ENCODE measurements at regions not wholly inside any gene's neighbourhood (a gene's known extent, or its start where the extent isn't known, plus 50 kb on each side); places are given as distances from the start of the nearest gene placed in this dataset.

DNA sequence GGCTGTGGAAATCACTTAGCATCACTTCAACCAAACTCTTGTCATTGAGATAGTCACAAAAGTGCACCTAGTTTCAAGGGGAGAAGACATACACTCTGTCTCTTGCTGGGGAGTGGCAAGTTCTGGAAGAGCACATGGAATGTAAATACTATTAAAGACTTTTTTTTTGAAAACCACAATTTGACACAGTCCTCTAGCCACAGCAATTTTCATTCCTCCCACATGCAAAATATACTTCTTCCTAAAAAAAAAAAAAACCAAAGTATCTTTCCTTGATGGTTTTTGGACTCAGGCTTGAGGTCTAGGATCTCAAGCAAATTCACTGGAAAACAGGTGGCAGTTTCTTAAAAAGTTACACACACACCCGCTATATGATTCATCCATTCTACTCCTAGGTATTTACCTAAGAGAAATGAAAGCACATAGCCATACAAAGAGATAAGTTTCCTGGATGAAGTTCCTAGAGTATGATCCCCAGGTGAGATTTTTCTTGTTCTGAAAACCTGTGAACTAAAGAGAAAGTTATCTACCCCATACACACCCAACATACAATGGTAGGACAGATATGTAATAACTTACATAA, 295.8 kb downstream of the SP3 start:
- Mint-ChIP-seq H3K9me3 (no peaks in the 10 kb centered on the region), H3K27me3 (peaks cover 29 to 33% of the 10 kb centered on the region in 2 donors), H3K36me3 (ENCODE audit: insufficient read depth) (no peaks in the 10 kb centered on the region), H3K4me1 (ENCODE audit: low read depth in 2 of 2) (no peaks in the 10 kb centered on the region), H3K4me3 (no peak overlapping the region), H3K27ac (no peak overlapping the region)
- ATAC-seq (replicated peaks) (no peak), DNase-seq (no peak)

DNA sequence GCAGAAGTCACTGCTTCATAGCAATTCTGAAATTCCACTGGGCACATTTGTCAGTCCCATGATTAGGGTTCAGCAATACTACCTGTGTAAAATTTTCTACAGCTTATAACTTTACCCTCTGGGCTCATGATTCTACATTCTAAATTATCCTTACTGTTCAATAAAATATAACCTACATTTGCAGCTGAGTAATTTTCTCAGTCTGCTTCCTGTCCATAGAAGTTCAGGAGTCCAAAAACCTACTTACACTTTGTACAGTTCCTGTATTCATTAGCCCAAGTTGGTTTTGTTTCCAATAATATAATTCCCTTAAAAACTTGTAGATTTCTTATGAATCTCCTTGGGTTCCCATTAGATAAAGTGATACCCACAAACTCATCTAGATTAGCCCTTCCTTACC, 295.3 kb downstream of the SP3 start:
- Mint-ChIP-seq H3K4me3 (no peak overlapping the region), H3K9me3 (no peaks in the 10 kb centered on the region), H3K27me3 (peaks cover 29 to 33% of the 10 kb centered on the region in 2 donors), H3K36me3 (ENCODE audit: insufficient read depth) (no peaks in the 10 kb centered on the region), H3K4me1 (ENCODE audit: low read depth in 2 of 2) (no peaks in the 10 kb centered on the region), H3K27ac (no peak overlapping the region)
- DNase-seq (no peak), ATAC-seq (replicated peaks) (no peak)

GRCh38 chr2:173672573-173673340, 292.4 kb downstream of the SP3 start:
- no peak overlapping the region for H3K4me3 Mint-ChIP-seq
- no peak for DNase-seq
- H3K27me3 Mint-ChIP-seq = peaks cover 52 to 57% of the 10 kb centered on the region in 2 donors
- no peak for ATAC-seq (replicated peaks)
- no peaks in the 10 kb centered on the region for H3K4me1 Mint-ChIP-seq (ENCODE audit: low read depth in 2 of 2)
- no peak overlapping the region for H3K27ac Mint-ChIP-seq
- no peaks in the 10 kb centered on the region for H3K36me3 Mint-ChIP-seq (ENCODE audit: insufficient read depth)
- H3K9me3 Mint-ChIP-seq = peaks cover 0 to 2% of the 10 kb centered on the region in 2 donors

DNA sequence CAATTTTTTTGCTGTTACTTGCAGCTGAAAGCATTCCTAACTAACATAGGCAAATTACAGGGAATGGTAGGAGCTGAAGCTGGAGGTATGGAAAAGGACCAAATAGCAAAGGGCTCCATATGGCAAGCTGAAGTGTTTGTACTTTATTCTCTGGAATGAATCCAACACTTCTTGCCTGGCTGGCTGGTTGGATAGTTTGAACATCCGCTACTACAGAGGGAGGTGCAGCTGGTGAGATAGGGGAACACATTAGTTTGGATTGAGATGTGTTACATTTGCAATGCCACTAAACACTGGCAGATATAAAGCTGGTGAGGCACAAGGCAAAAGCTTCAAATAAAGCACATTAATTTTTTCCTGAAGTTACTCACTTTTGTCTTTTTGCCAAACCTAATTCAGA, 291.5 kb downstream of the SP3 start:
- H3K4me1 Mint-ChIP-seq (ENCODE audit: low read depth in 2 of 2) = no peaks in the 10 kb centered on the region
- DNase-seq (no peak), ATAC-seq (replicated peaks) (no peak)
- no peak overlapping the region for H3K4me3 Mint-ChIP-seq
- no peaks in the 10 kb centered on the region for H3K36me3 Mint-ChIP-seq (ENCODE audit: insufficient read depth)
- peaks cover 0 to 2% of the 10 kb centered on the region in 2 donors for H3K9me3 Mint-ChIP-seq
- peaks cover 52 to 65% of the 10 kb centered on the region in 2 donors for H3K27me3 Mint-ChIP-seq
- no peak overlapping the region for H3K27ac Mint-ChIP-seq

- Mint-ChIP-seq H3K4me1 (ENCODE audit: low read depth in 2 of 2) (no peaks in the 10 kb centered on the region), H3K27me3 (peaks cover 43 to 57% of the 10 kb centered on the region in 2 donors), H3K27ac (no peak overlapping the region), H3K9me3 (peaks cover 0 to 2% of the 10 kb centered on the region in 2 donors), H3K36me3 (ENCODE audit: insufficient read depth) (no peaks in the 10 kb centered on the region), H3K4me3 (no peak overlapping the region)
- no peak for ATAC-seq (replicated peaks)
- DNase-seq = no peak
Measured at GRCh38 chr2:173676647-173677046, 288.5 kb downstream of the SP3 start.

GRCh38 chr2:173678186-173678585, 287.0 kb downstream of the SP3 start:
- H3K9me3 Mint-ChIP-seq = peaks cover 0 to 2% of the 10 kb centered on the region in 2 donors
- H3K36me3 Mint-ChIP-seq (ENCODE audit: insufficient read depth) = no peaks in the 10 kb centered on the region
- ATAC-seq (replicated peaks) (no peak), DNase-seq (no peak)
- no peak overlapping the region for H3K4me3 Mint-ChIP-seq
- H3K27me3 Mint-ChIP-seq = peaks cover 43 to 56% of the 10 kb centered on the region in 2 donors
- H3K4me1 Mint-ChIP-seq (ENCODE audit: low read depth in 2 of 2) = no peaks in the 10 kb centered on the region
- H3K27ac Mint-ChIP-seq = no peak overlapping the region

DNA sequence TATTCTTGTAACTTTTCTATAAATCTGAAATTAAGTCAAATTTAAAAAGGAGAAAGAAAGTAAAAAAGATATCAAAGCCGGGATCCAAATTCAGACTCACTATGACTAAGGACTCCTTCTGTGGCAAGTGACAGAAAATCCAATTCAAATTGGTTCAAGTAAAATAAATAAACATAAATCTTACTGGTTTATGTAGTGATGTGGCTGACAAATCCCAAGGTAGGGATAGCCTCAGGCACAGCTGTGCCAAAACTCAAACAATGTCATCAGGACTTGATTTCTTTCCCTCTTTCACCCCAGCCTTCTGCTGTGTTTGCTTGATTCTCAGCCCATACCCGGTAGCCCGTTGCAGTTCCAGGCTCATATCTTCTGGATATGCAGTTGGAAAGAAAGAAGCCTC, 284.6 kb downstream of the SP3 start:
- H3K27me3 Mint-ChIP-seq = peaks cover 34 to 47% of the 10 kb centered on the region in 2 donors
- DNase-seq = no peak
- no peaks in the 10 kb centered on the region for H3K36me3 Mint-ChIP-seq (ENCODE audit: insufficient read depth)

GRCh38 chr2:173681881-173682650, 283.1 kb downstream of the SP3 start:
- no peak overlapping the region for H3K4me3 Mint-ChIP-seq
- no peaks in the 10 kb centered on the region for H3K36me3 Mint-ChIP-seq (ENCODE audit: insufficient read depth)
- DNase-seq = no peak
- no peaks in the 10 kb centered on the region for H3K4me1 Mint-ChIP-seq (ENCODE audit: low read depth in 2 of 2)
- ATAC-seq (replicated peaks) = no peak
- no peak overlapping the region for H3K27ac Mint-ChIP-seq
- H3K9me3 Mint-ChIP-seq = no peaks in the 10 kb centered on the region
- peaks cover 19 to 32% of the 10 kb centered on the region in 2 donors for H3K27me3 Mint-ChIP-seq

More for the DNA sequence above, 284.6 kb downstream of the SP3 start:
- Mint-ChIP-seq H3K4me1 (ENCODE audit: low read depth in 2 of 2) (no peaks in the 10 kb centered on the region), H3K27ac (no peak overlapping the region), H3K9me3 (peaks cover 0 to 2% of the 10 kb centered on the region in 2 donors), H3K4me3 (no peak overlapping the region)
- no peak for ATAC-seq (replicated peaks)

DNA sequence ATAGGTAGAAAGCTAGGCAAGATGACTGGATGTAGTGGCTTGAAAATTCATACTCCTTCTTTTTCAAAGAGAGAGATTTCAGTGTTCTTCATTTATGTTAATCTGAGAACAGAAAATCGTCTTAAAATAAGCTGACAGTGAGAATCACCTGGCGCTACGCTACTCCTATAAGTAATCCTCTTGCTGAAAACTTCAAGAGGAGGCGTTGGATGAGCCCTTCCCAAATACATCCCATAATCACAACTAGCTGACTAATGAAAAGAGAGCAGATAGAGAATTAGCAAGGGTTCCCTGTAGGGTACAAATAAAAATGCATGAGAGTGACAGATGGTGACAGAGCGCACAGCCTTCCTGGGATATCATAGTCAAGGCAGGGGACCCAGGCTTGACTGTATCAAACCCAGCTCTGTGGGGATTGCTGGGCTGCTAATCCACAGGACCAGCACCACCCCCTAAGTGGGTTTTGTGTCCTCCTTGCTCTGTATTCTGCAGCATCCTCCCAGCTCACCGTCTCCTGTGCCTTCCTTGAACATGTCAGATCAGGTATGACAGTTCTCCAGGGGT, 280.2 kb downstream of the SP3 start:
- DNase-seq (no peak), ATAC-seq (replicated peaks) (no peak)
- Mint-ChIP-seq H3K27ac (no peak overlapping the region), H3K4me1 (ENCODE audit: low read depth in 2 of 2) (no peaks in the 10 kb centered on the region), H3K27me3 (peaks cover 10 to 12% of the 10 kb centered on the region in 2 donors), H3K36me3 (ENCODE audit: insufficient read depth) (no peaks in the 10 kb centered on the region), H3K4me3 (no peak overlapping the region), H3K9me3 (no peaks in the 10 kb centered on the region)

GRCh38 chr2:173690349-173690748, 274.8 kb downstream of the SP3 start:
- no peaks in the 10 kb centered on the region for H3K36me3 Mint-ChIP-seq (ENCODE audit: insufficient read depth)
- H3K4me1 Mint-ChIP-seq (ENCODE audit: low read depth in 2 of 2) = no peaks in the 10 kb centered on the region
- DNase-seq (no peak), ATAC-seq (replicated peaks) (no peak)
- no peak overlapping the region for H3K27ac Mint-ChIP-seq
- H3K9me3 Mint-ChIP-seq = no peaks in the 10 kb centered on the region
- H3K4me3 Mint-ChIP-seq = no peak overlapping the region
- peaks cover 7 to 21% of the 10 kb centered on the region in 2 donors for H3K27me3 Mint-ChIP-seq

- H3K36me3 Mint-ChIP-seq (ENCODE audit: insufficient read depth) = no peaks in the 10 kb centered on the region
- no peak overlapping the region for H3K27ac Mint-ChIP-seq
- H3K4me3 Mint-ChIP-seq = no peak overlapping the region
- ATAC-seq (replicated peaks) = no peak
- no peaks in the 10 kb centered on the region for H3K9me3 Mint-ChIP-seq
- H3K4me1 Mint-ChIP-seq (ENCODE audit: low read depth in 2 of 2) = no peaks in the 10 kb centered on the region
- peaks cover 5 to 21% of the 10 kb centered on the region in 2 donors for H3K27me3 Mint-ChIP-seq
- no peak for DNase-seq
Measured at GRCh38 chr2:173692068-173692467, 273.1 kb downstream of the SP3 start.

DNA sequence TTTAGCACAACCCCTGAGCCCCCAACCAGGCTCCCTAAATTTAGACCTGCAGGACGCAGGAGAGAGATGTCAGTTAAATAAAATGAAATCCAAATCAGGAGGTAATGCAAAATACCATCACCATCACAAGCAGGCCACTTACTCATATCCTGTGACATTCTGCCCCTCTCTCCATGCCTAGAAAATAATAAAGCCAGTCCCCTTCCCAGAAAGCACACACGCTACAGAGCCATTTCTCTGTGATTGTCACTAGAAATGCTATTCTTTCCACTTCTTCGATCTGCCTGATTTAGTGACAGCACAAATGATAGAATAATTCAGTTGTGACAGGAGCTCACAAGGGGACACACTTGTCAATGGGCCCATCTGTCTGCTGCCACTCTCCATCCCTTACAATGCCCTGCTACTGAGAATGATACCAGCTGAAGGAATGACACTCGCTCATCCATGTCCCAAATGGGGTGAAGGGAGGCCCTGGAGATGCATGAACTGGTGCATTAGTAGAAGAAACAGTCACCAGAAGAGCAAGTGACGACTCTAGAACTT, 272.1 kb downstream of the SP3 start:
- Mint-ChIP-seq H3K4me1 (ENCODE audit: low read depth in 2 of 2) (no peaks in the 10 kb centered on the region), H3K9me3 (no peaks in the 10 kb centered on the region), H3K36me3 (ENCODE audit: insufficient read depth) (no peaks in the 10 kb centered on the region), H3K27me3 (peaks cover 5 to 21% of the 10 kb centered on the region in 2 donors), H3K4me3 (no peak overlapping the region), H3K27ac (no peak overlapping the region)
- DNase-seq = no peak
- ATAC-seq (replicated peaks) = no peak

DNA sequence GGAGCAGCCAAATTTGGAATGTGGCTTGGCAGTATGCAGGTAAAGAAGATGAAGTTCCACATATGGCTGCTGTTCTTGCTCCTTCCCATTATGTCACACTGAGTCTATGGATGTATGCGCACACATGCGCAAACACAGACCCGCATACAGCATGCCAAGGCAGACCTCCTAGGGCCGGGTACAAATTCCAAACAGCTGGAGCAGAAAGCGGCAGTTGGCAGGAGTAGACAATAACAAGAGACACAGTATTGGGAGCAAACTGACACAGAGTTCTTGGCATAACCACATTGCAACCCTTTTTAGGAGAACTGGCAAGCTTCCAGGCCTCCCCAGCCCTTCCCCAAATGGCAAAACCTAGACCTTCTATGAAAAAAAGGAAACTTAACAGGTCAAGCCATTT, 268.9 kb downstream of the SP3 start:
- Mint-ChIP-seq H3K27ac (no peak overlapping the region), H3K4me1 (ENCODE audit: low read depth in 2 of 2) (no peaks in the 10 kb centered on the region), H3K27me3 (peaks cover 0 to 13% of the 10 kb centered on the region in 2 donors), H3K9me3 (no peaks in the 10 kb centered on the region), H3K4me3 (no peak overlapping the region), H3K36me3 (ENCODE audit: insufficient read depth) (no peaks in the 10 kb centered on the region)
- ATAC-seq (replicated peaks) (no peak), DNase-seq (no peak)

Measured in effector memory CD8-positive, alpha-beta T cell (primary cell).